CD4-positive, alpha-beta T cell treated with Interleukin-2 at 100 ng/mL for 4 hours (primary cell): ENCODE measurements at regions not wholly inside any gene's neighbourhood (a gene's known extent, or its start where the extent isn't known, plus 50 kb on each side); places are given as distances from the start of the nearest gene placed in this dataset.

Source experiments
- DNase-seq: peaks from one replicate; pipeline ENCODE4 v3.0.0-alpha.2; 2020; ENCODE audit warnings: low spot score

DNA sequence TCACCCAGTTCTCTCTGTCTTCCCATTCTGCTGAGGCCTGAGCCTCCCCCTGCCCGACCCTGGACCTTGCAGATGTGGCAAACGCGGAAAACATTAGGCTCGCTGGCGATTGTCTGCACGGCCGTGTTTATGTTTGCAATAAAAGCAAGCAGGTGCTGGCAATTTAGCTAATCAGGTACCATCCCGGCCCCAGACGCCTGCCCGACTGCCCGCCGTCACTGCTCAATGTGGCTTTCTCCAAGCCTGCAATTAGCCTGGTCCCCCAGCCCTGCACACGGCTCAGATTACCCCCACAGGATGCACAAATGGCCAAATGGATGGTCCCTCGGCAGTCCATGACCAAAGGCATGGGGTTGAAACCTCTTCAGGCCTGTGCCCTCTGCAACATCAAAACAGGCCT lies 259.7 kb downstream of the MN1 start:
- no peak for DNase-seq

GRCh38 chr22:27542602-27543001 lies 259.0 kb downstream of the MN1 start:
- DNase-seq: no peak

DNA sequence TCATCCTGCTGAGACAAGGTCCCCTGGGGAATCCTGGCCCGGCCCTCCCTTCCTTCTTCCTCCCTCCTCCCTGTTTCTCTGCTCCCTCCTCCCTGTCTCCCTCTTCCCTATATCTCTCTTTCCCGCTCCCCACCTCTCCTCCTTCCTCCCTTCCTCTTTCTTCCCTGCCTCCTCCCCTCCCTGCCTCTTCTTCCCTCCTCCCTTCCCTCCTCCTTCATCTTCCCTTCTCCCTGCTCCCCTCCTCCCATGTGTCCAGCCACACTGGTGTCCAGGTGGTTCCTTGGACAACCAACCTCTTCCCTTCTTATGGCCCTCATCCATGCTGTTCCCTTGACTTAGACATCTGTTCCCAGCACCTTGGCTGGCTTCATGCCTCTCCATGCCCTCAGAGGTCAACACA lies 258.1 kb downstream of the MN1 start:
- no peak for DNase-seq

DNA sequence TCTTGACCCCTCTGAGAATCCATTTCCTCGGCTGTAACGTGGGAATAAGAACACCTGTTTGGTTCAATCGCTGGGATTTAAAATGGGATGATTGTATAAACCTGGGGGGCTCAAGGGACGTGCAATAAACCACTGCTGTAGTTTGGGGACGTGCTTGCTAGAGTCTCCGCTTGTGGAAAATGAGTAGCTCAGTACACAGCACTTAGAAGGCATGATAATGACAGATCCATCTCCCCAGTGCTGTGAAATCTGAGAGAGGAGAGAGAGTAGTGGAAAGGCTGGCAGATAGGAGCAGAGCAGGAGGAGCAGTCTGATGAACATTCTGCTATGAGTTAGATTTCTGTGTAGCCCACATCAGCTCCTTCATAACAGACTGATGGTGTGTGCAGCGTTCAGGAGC lies 256.5 kb downstream of the MN1 start:
- DNase-seq: no peak

- no peak for DNase-seq
Measured at GRCh38 chr22:27546157-27546935, 255.2 kb downstream of the MN1 start.

- DNase-seq: no peak
Measured at GRCh38 chr22:27551402-27551801, 250.2 kb downstream of the MN1 start.

DNA sequence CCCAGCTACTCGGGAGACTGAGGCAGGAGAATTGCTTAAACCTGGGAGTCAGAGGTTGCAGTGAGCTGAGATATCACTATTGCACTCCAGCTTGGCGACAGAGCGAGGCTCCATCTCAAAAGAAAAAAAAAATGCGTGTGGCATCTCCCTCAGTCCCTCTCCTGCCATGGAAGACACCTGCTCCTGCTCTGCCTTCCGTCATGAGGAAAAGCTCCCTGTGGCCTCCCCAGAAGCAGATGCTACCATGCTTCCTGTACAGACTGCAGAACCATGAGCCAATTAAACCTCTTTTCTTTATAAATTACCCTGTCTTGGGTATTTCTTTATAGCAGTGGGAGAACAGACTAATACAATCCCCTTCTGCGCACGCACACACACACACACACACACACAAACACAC lies 249.4 kb downstream of the MN1 start:
- no peak for DNase-seq

- DNase-seq: no peak
Measured at GRCh38 chr22:27552863-27553262, 248.7 kb downstream of the MN1 start.

DNA sequence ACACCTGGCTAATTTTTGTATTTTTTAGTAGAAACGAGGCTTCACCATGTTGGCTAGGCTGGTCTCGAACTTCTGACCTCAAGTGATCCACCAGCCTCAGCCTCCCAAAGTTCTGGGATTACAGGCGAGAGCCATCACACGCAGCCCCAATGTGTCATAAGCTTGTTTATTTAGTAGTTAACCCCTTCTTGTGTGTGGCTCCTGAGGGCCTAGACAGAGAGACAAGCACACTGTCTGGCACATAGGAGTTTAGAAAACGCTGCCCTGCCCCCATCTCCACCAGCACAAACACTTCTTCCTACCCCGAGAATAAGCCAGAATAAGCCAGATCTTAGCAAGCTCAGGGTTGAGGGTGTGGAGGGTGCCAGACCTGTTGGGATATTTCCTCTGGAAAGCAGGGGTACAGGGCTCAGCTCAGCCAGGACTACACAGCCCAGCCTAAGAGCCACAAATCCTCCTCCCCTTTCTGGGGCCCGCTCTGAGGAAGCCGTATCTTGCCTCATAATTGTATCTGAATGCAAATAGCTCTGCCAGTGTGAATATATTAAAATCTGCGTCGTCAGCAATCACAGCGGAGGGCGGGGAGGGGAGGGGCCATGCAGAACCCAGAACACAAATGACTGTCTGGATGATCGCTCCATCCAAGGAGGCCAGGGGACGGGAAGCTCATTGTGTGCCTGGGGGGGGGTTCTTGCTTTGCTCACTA lies 247.3 kb downstream of the MN1 start:
- no peak for DNase-seq

DNA sequence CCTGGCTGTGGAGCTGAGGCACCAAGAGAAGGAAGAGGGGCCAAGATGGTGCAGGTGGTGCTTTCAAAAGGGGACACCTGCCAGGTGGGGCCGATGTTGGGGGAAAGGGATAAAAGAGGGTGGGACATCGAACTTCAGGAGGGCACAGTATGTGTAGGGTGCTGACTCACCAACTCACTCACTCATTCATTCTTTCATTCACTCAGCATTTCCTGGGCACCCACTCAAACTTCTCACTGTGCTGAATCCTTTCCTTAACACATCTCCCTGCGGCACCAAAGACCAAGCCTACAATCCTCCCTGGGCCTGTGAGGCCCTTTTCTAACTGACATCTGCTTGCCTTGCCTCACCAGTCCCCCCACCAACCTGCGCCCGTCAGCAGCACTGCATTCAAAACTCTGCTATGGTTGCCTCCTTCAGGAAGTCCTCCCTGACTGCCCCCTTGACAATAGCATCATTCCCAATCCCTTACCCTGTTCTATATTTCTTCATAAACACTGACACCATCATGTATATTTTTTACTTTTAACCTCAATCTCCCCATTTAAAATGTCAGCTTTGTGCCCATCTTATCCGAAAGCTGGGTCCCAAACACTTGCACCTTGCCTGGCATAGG lies 246.6 kb downstream of the MN1 start:
- no peak for DNase-seq

- DNase-seq: no peak
Measured at GRCh38 chr22:27556371-27556770, 245.2 kb downstream of the MN1 start.

- DNase-seq: no peak
Measured at GRCh38 chr22:27557286-27558008, 244.1 kb downstream of the MN1 start.

- DNase-seq: no peak
Measured at GRCh38 chr22:27558658-27559371, 242.7 kb downstream of the MN1 start.

DNA sequence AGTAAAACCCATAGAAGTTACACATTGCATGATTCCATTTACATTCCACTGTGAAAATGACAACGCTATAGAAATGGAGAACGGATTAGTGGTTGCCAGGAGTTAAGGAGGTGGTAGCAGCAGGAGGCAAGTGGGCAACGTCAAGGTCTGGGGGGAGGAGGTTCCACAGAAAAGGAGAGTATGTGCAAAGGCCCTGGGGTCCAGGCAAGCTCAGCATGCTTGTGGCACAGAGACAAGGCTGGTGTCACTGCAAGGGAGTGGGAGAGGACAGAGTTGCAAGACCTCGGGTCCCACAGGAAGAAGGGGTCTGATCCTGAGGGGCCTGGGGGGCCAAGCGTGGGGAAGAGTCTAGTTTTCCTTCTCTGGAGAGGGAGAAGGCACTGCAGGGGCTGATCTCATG lies 240.8 kb downstream of the MN1 start:
- DNase-seq: no peak

DNA sequence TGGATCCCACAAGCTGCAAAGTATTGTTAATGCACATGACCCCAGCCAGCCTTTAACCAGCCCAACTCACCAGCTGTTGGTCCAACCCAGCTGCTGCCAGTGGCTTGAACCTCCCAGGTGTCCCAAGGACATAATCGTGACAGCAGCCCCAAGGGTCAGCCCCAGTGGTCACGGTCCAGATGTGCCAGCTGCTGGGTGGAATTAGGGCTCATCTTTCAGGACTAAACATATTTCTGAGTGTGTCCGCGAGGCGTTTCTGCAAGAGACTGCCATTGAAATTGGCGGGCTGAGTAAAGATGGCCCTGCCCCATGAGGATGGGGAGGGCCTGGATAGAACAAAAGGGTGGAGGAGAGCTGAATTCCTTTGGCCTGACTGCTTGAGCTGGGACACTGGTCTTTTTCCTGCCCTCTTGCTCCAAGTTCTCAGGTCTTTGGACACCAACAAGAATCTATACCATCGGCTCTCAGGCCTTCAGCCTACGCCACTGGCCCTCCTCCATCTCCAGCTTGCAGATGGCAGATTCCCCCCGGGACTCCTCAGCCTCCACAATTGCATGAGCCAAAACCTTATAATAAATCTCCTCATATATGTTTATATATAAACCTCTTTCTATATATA lies 240.2 kb downstream of the MN1 start:
- DNase-seq: no peak

- DNase-seq: no peak
Measured at GRCh38 chr22:27564806-27565205, 236.8 kb downstream of the MN1 start.

GRCh38 chr22:27566602-27567001 lies 235.0 kb downstream of the MN1 start:
- no peak for DNase-seq

GRCh38 chr22:27568265-27568664 lies 233.3 kb downstream of the MN1 start:
- no peak for DNase-seq

- no peak for DNase-seq
Measured at GRCh38 chr22:27571463-27572277, 229.9 kb downstream of the MN1 start.

- no peak for DNase-seq
Measured at GRCh38 chr22:27572278-27572666, 229.3 kb downstream of the MN1 start.
